Cerebellar cortex (tissue), 1 donor: ENCODE measurements at regions not wholly inside any gene's neighbourhood (a gene's known extent, or its start where the extent isn't known, plus 50 kb on each side); places are given as distances from the start of the nearest gene placed in this dataset.

ENCODE experiments used
- DNase-seq: peaks from one replicate; pipeline ENCODE4 v3.0.0-alpha.2; 2015; ENCODE audit warnings: low spot score

- DNase-seq: no peak
These were observed 51.8 kb upstream of the PAX1 start for GRCh38 chr20:21653628-21654027.

- DNase-seq: no peak
These were observed 62.0 kb upstream of the PAX1 start for GRCh38 chr20:21643417-21643816.

- peak; percentile 4 for DNase-seq
These were observed 64.9 kb upstream of the PAX1 start for GRCh38 chr20:21640556-21640955.

GRCh38 chr20:21633829-21634228 is 71.6 kb upstream of the PAX1 start:
- DNase-seq: no peak

GRCh38 chr20:21632735-21633053 is 72.8 kb upstream of the PAX1 start:
- no peak for DNase-seq

GRCh38 chr20:21632031-21632734 is 73.3 kb upstream of the PAX1 start:
- DNase-seq: no peak

- DNase-seq: no peak
These were observed 76.7 kb upstream of the PAX1 start for GRCh38 chr20:21628800-21629199.

- DNase-seq: no peak
These were observed 81.7 kb upstream of the PAX1 start for GRCh38 chr20:21623781-21624094.

GRCh38 chr20:21623074-21623780 is 82.2 kb upstream of the PAX1 start:
- DNase-seq: no peak

- DNase-seq: no peak
These were observed 83.2 kb upstream of the PAX1 start for GRCh38 chr20:21622097-21622857.

- no peak for DNase-seq
These were observed 86.6 kb upstream of the PAX1 start for GRCh38 chr20:21618759-21619416.

GRCh38 chr20:21615617-21616080 is 89.8 kb upstream of the PAX1 start:
- DNase-seq: peak; percentile 52

GRCh38 chr20:21614980-21615379 is 90.5 kb upstream of the PAX1 start:
- DNase-seq: no peak

GRCh38 chr20:21613512-21613911 is 92.0 kb upstream of the PAX1 start:
- no peak for DNase-seq

GRCh38 chr20:21609981-21610380 is 95.5 kb upstream of the PAX1 start:
- no peak for DNase-seq

GRCh38 chr20:21609221-21609620 is 95.4 kb upstream of the NKX2-2 start:
- no peak for DNase-seq

GRCh38 chr20:21608777-21609176 is 94.9 kb upstream of the NKX2-2 start:
- DNase-seq: no peak

- DNase-seq: peak; percentile 7
These were observed 94.3 kb upstream of the NKX2-2 start for GRCh38 chr20:21607971-21608725.

- no peak for DNase-seq
These were observed 87.9 kb upstream of the NKX2-2 start for GRCh38 chr20:21601799-21602198.

- DNase-seq: no peak
These were observed 72.8 kb upstream of the NKX2-2 start for GRCh38 chr20:21586682-21587081.

GRCh38 chr20:21583486-21584168 is 69.8 kb upstream of the NKX2-2 start:
- DNase-seq: no peak
